NCI-H2029 (cell line): ENCODE measurements at regions not wholly inside any gene's neighbourhood (a gene's known extent, or its start where the extent isn't known, plus 50 kb on each side); places are given as distances from the start of the nearest gene placed in this dataset.

Experiments used
- DNase-seq: peaks from one replicate; lab custom pipeline; 2025; lab: John Stamatoyannopoulos, UW

GRCh38 chr18:24786027-24786426 is 325.6 kb downstream of the HRH4 start:
- no peak for DNase-seq

- DNase-seq = no peak
Observed at GRCh38 chr18:24790347-24790746, 329.9 kb downstream of the HRH4 start.

GRCh38 chr18:24791751-24792545 is 331.5 kb downstream of the HRH4 start:
- DNase-seq = no peak

GRCh38 chr18:24793742-24794141 is 333.3 kb downstream of the HRH4 start:
- no peak for DNase-seq

- no peak for DNase-seq
Observed at GRCh38 chr18:24795129-24795528, 334.7 kb downstream of the HRH4 start.

DNA sequence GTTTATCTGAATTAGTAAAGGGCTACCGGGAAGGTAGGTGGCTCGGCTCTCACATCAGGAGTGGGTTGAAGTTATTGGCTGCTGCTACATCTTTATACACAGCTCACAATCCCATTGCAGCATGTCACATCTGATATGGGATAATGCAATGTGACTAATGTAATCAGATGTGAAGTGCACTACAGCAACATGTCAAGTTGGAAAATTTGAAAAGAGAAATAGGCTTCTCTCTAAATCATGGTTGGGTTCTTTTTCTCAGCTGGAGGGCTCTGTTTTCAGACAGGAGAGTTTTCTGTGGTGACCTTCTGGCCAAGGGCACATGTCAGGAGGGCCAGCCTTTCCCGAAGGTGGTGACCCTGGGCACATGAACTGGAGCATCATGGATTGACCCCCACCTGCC is 337.5 kb downstream of the HRH4 start:
- no peak for DNase-seq

- no peak for DNase-seq
Observed at GRCh38 chr18:24799176-24799575, 338.7 kb downstream of the HRH4 start.

GRCh38 chr18:24799720-24800119 is 339.3 kb downstream of the HRH4 start:
- no peak for DNase-seq

DNA sequence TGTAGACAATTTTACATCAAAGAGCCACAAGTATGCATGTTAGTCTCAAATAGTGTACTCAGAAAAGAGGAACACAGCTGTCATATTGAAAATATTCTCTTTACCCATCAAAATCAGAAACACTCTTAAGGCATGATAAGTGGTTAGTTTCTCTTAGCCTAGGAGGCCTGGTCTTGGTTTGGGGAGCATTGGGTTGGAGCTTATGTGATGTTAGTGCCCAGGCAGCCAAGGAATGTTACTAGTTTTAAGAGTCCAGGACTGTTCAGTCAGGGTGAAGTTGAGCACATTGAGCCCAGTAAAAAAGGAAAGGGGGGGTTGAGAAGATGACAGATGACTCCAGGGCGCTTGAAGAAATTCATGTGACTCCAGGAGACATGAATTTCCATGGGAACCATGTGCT is 340.6 kb downstream of the HRH4 start:
- DNase-seq = no peak

DNA sequence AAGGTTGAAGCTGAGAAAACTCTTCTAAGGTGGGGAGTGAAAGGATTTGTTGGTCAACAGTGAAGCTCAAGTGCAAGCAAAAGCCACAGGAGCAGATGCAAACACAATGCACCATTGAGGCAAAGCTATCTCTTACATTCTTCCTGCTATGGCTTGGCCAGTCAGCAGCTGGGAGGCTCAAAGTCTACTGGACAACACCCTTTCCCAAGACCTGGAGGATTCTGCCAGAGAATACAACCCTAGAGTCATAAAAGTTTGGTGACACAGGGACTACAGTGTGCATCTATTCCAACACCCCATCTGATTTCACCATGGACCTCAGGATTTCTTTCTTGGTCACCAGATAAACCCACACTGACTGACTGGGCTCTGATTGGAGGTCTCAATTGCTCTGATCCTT is 342.0 kb downstream of the HRH4 start:
- DNase-seq = no peak

DNA sequence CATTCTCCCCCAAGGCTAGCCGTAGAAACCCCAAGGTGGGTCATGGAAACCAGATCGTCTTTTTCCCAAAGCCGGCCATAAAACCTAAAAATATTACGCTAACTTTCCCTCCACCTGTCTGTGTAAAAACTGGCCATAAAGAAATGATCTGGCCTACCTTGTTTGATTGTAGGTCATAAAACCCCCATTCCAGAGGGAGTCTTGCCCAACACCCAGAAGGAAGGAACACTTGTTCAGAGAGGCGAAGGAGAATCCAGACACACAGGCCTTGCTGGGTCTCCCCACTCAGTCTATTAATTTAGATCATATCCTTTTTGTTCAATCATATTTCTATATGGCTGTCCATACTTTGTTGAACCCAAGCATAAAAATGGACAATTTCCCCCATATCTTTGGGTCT is 344.7 kb downstream of the HRH4 start:
- DNase-seq = no peak

DNA sequence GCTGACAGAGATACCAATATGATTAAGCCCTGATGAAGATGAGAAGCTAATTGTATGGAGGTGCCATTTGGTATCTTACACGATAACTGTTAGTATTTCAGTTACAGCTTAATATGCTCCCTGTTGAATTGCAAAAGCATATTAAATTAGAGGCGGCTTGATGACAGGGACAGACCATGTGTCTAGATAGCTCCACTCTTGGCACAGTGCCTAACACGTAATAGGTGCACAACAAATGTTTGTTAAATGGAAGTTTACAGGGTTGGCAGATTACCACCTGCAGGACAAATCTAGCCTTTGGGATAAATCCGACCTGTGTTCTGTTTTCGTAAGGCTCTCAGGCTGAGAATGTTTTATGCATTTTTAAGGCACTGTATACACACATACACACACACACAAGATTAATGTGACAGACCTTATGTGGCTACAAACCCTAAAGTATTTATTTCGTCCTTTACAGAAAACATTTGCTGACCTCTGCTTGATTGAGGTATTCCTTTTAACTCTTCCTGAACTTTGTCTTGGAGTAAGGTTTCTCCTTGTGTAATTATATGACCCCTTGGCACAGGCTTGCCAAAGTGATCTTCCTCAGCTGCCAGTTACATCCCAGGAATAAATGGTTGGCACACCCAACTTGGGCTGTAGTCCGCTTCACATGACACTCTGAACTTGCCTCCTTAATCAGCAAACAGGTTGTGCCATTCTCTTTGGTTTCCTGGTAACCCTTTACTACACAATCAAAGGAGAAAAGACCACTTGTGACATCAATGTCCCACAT is 348.9 kb downstream of the HRH4 start:
- no peak for DNase-seq

DNA sequence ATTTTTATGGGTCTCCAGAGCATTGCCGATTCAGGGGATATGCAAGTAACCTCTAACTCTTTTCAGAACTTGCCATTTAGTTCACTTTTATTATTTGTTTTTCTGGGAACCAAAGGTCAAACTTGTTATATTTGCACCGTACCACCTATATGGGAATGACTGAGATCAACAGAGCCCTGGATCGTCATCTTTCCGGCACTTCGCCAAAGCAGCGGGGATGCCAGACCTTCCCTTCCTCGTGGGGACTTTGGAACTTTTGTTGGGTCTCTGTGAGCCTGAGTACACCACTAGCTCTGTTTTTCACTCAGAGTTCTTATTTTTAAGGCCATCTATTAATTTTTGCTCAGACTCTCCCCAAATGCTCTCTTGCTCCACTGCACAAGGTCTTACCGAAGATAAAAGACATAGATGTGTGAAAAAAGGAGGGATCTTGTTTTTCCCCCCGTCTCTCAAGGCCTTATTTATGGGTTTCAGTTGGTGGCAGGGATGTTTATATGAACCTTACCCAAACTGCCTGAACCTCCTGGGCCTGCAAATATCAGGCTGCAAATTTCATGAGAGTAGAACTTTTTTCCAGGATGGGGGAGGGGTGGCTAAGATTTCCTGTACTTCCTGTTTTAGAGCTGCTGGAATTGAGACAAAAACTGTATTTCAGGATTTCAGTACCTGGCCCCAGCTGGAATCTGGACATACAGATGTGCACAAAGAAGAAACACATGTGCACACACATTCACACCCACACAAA is 350.3 kb downstream of the HRH4 start:
- DNase-seq = no peak

GRCh38 chr18:24811950-24812681 is 351.7 kb downstream of the HRH4 start:
- DNase-seq = no peak

- no peak for DNase-seq
Observed at GRCh38 chr18:24814521-24814920, 354.1 kb downstream of the HRH4 start.

DNA sequence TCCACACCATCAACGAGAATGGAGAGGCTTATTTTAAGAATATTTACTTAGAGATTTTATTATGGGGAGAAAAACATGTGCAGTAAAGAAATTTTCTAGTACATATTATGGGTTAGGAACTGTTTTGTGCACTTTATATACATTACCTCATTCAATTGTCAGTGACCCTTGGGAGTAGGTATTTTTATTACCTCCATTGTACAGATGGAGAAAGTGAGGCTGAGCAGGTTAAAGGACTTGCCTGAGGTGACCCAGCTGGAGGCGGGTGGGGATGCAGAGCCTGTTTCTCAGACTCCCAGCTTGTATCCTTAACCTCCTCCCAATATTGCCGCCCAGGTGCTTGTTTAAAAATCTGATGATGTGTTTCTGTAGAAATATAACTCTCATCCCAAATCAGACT is 356.7 kb downstream of the HRH4 start:
- DNase-seq = no peak

DNA sequence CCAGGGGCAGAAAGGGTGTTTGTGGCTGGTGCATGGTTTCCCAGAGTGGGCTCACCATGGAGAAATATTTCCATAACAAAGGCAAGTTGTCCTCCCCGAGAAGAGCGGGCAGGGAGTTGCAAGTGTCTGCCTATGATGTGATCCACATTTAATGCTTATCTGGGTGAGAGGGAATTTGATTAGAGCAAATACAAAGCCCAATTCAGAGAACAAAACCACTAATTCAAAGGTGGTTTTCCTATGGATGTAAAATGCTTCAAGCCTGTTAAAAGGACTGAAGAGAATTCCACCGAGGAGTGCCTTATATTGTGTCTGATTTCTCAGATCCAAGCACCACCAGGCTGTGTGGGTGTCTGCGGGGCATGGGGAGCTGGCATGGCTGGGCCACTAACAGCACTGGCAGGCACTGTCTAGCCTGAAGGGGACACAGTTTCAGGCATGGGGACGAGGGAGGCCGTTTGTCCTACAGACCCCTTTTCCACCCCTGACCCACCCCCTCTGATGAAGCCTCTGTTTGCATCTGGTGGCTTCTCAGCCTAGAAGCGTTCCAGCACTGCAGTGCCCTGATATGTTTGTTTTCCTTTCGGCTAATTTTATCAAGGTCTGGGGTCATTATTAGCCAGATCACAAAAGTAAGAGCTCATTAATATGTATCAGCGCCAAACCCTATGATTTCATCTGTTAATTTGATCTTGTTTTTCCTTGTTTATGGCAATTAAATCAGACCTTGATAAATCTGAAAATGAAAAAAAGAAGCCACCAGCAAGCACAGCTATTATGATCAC is 357.3 kb downstream of the HRH4 start:
- no peak for DNase-seq

DNA sequence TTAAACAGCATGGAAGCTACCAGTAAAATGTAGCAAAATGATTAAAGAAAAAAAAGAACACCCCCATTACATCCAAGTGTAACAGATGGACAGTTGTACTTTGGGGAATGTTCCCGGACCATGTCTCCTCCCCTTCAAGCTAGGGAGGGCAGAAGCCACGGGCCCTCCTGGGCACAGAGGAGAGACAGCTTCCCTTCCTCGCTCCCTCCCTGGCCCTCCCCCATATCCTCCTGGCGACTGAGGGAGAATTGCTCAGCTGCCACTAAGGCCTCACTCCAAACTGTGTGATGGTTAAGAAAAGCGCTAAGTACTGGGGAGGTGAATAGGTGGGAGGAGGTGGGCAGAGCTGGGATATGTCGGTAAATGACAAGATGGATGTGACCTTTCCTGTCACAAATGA is 358.0 kb downstream of the HRH4 start:
- DNase-seq = no peak

GRCh38 chr18:24819141-24819890 is 358.9 kb downstream of the HRH4 start:
- DNase-seq = no peak

DNA sequence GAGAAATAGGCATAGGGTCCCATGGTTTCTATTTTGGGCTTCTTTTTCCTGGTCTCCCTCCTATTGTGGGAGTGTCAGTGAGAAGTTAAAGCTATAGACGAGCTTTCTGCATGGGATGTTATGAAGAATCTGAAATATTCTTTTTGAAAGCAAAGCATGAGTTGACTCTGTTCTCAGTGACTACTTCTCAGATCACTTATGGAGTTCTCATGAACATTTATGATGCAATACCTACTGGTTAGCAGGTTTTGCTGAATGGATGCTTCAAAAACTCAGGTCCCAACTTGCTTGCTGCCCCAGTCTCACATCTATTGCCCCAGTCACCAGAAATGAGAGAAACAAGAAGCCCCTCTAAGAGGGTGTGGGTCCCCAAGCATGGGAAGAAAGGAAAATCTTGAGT is 365.0 kb downstream of the HRH4 start:
- no peak for DNase-seq

DNA sequence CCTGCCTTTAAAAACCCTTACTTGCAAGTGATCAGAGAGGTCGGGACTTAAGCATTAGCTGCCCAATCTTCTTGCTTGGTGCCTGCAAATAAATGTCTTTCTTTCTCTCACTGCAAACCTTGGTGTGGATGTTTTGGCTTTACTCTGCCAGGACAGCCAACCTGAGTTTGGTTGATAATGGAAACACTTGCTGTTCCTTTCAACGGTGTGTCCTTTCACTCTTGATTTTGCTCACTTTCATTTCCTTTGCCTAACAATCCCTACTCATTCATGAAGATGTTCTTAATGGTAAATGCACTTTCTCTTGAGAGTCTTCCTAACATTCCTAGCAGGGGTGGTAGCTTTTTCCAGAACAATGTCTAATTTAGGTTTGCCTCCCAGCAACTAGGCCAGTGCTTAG is 366.2 kb downstream of the HRH4 start:
- no peak for DNase-seq
